Bronchial epithelial cell (primary cell): ENCODE measurements at regions not wholly inside any gene's neighbourhood (a gene's known extent, or its start where the extent isn't known, plus 50 kb on each side); places are given as distances from the start of the nearest gene placed in this dataset.
A peak's percentile ranks its signal among the peaks of the same experiment; 100 is the strongest.

ENCODE experiments used
- DNase-seq: peaks from one replicate; pipeline ENCODE4 v3.0.0-alpha.2; 2010; ENCODE audit warnings: low read depth
- FAIRE-seq: peaks from 2 replicates; lab custom pipeline; 2011; peaks lifted over from hg19 to GRCh38; lab: Jason Lieb, UNC
- H3K27me3 ChIP-seq: 2 replicates; pipeline ENCODE4 v1.5.1; 2011; ENCODE audit warnings: low read length; ENCODE audit not compliant: control insufficient read depth, insufficient read depth
- H3K36me3 ChIP-seq: 2 replicates; pipeline ENCODE4 v1.5.1; 2011; ENCODE audit warnings: low read length; ENCODE audit not compliant: control insufficient read depth, insufficient read depth
- H3K4me3 ChIP-seq: 2 replicates; pipeline ENCODE4 v1.5.1; 2011; ENCODE audit warnings: mild to moderate bottlenecking, low read depth, low read length, control low read depth
- TF ChIP-seq, protein P1 (sequence below): IDR thresholded peaks from 2 replicates; pipeline ENCODE4 v1.5.1; 2011; ENCODE audit warnings: mild to moderate bottlenecking, moderate library complexity, low read length, control low read depth, inconsistent platforms; ENCODE audit not compliant: insufficient read depth, severe bottlenecking

DNA sequence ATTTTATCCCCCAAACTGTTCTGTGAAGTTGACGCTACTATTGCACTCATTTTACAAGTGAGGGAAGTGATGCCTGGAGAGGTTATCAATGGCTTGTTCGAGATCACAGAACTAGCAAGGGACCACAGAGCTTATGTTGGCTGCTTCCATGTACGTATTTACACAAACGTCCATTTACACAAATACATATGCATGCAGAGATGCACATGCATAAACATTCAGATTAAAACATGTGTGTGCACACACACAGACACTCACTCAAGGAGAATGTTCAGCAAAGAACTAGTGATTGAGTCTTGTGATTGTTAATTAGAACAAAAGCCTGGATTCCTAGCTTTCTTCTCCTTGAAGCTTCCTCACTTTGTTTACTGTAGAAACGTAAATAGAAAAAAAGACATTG is 321.5 kb upstream of the CHD6 start:
- Histone ChIP-seq H3K27me3 (no peaks in the 10 kb centered on the region), H3K36me3 (no peaks in the 10 kb centered on the region), H3K4me3 (no peak overlapping the region)
- TF ChIP-seq, protein P1, sequence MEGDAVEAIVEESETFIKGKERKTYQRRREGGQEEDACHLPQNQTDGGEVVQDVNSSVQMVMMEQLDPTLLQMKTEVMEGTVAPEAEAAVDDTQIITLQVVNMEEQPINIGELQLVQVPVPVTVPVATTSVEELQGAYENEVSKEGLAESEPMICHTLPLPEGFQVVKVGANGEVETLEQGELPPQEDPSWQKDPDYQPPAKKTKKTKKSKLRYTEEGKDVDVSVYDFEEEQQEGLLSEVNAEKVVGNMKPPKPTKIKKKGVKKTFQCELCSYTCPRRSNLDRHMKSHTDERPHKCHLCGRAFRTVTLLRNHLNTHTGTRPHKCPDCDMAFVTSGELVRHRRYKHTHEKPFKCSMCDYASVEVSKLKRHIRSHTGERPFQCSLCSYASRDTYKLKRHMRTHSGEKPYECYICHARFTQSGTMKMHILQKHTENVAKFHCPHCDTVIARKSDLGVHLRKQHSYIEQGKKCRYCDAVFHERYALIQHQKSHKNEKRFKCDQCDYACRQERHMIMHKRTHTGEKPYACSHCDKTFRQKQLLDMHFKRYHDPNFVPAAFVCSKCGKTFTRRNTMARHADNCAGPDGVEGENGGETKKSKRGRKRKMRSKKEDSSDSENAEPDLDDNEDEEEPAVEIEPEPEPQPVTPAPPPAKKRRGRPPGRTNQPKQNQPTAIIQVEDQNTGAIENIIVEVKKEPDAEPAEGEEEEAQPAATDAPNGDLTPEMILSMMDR, result no peak
- DNase-seq, result no peak
- FAIRE-seq, result no peak

DNA sequence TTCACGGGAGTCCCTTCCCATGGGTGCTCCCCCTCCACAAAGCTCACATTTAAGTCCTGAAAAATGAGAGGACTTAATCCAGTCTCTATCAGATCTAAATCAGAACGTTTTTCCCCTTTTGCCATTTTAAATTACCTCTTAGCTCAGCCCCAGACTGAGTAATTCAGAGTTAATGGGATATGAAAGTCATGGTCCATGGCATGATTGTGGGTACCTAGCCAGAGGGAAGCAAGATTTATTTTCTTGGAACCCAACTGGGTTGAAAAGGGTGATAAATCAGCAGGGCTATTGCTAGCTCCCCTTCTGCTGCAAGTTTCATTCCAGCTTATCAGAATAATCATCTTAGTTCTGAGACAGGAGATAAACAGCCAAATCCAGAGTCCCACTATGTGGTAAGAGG is 320.2 kb upstream of the CHD6 start:
- no peak overlapping the region for H3K4me3 ChIP-seq
- H3K27me3 ChIP-seq, result no peaks in the 10 kb centered on the region
- H3K36me3 ChIP-seq, result no peaks in the 10 kb centered on the region
- TF ChIP-seq, protein P1, result no peak
- no peak for DNase-seq
- no peak for FAIRE-seq

DNA sequence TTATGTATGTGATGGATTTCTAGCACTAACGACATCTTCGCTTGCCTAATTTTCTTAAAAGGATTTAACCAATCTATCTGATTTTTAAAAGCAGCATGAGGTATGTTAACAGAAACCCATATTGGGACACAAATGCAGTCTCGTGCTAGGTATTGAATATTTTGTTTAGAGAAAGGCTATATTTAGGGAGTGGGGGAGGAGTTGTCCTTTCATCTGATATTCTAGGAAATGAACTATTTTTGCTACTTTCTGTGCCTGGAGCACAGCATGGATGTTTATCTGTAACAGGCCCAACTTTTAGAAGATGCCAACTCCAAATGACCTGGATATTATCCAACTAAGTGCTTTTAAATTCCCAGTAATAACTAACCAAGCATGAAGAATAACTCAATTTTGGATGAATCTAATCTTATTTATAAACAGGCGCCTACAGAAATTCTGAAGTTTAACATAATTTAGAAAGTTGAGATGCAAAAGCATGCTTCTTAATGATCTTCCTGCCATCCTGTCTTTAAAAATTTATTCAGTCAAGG is 317.1 kb upstream of the CHD6 start:
- FAIRE-seq, result no peak
- TF ChIP-seq, protein P1, result no peak

DNA sequence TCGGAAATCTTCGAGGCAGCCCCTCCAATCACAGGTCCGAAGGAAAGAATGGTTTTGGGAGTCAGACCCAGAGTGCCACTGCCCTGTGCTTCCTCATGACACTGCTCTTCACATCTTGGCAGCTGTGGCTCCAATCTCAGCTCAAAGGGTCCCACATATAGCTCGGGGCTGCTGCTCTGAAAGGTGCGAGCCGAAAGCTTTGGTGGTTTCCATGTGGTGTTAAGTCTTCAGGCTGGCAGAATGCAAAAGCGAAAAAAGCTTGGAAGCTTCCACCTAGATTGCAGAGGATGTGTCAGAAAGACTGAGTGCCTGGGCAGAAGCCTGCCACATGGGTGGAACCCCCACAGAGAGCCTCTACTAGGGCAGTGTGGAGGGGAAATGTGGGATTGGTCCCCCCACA is 314.3 kb upstream of the CHD6 start:
- H3K36me3 ChIP-seq, result no peaks in the 10 kb centered on the region
- DNase-seq (no peak), FAIRE-seq (no peak)
- H3K4me3 ChIP-seq, result no peak overlapping the region
- H3K27me3 ChIP-seq, result no peaks in the 10 kb centered on the region
- TF ChIP-seq, protein P1, result no peak

More for the DNA sequence above, 317.1 kb upstream of the CHD6 start:
- H3K4me3 ChIP-seq, result no peak overlapping the region
- no peak for DNase-seq
- no peaks in the 10 kb centered on the region for H3K27me3 ChIP-seq
- no peaks in the 10 kb centered on the region for H3K36me3 ChIP-seq

- DNase-seq (peak; percentile 23), FAIRE-seq (no peak)
- Histone ChIP-seq H3K36me3 (no peaks in the 10 kb centered on the region), H3K4me3 (no peak overlapping the region), H3K27me3 (no peaks in the 10 kb centered on the region)
- TF ChIP-seq, protein P1, result no peak
Observed at GRCh38 chr20:41927655-41928054, 309.5 kb upstream of the CHD6 start.

DNA sequence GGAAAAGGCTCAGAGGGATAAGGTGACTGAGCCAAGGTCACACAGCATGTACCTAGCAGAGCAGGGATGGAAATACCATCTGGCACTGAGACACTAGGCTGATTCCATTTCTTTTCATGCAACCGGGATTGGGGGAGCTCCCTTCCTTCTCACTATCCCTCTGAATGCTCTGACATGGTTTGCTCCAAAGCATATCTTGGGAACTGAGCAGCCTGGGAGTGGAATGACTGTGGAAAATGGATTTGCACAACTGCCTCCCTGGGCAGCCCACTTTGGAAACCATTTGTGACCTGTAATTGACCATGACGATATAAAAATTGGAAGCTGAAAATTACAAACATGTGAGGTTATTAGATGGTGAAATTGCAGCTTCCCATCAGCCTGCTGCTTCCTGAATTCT is 309.0 kb upstream of the CHD6 start:
- Histone ChIP-seq H3K27me3 (no peaks in the 10 kb centered on the region), H3K4me3 (no peak overlapping the region), H3K36me3 (no peaks in the 10 kb centered on the region)
- TF ChIP-seq, protein P1, result no peak
- no peak for DNase-seq
- no peak for FAIRE-seq
